ENCODE measurements at regions not wholly inside any gene's neighbourhood (a gene's known extent, or its start where the extent isn't known, plus 50 kb on each side); places are given as distances from the start of the nearest gene placed in this dataset.

- POLR2A ChIA-PET = no interaction called here
- Mint-ChIP-seq H3K36me3 (ENCODE audit: low read depth) (no peaks in the 10 kb centered on the region), H3K4me1 (peaks cover 24% of the 10 kb centered on the region), H3K9me3 (no peaks in the 10 kb centered on the region), H3K27ac (no peak overlapping the region), H3K4me3 (no peak overlapping the region), H3K27me3 (peaks cover 1% of the 10 kb centered on the region)
- CTCF ChIA-PET = no interaction called here
- no peak for DNase-seq
Observed at GRCh38 chr1:58887059-58887458, 103.2 kb upstream of the JUN start.

DNA sequence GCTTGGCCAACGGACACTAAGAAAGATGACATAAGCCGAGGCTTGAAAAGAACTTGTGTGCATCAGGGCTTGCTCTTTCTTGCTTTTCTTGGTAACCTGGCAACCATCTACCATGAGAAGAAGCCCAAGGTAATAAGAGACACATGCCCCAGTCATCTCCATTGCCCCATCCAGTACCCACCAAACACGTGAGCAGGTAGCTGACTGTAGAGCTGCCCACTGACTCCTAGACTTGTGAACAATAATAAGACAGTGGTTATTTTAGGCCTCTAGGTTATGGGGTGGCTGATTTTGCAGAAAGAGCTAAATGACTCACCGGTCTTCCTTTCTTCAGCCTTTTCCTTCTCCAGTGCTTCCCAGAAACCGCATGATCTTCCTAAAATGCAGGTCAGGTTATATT is 105.0 kb upstream of the JUN start:
- POLR2A ChIA-PET = no interaction called here
- Mint-ChIP-seq H3K9me3 (no peaks in the 10 kb centered on the region), H3K36me3 (ENCODE audit: low read depth) (no peaks in the 10 kb centered on the region), H3K4me3 (no peak overlapping the region), H3K27me3 (no peaks in the 10 kb centered on the region), H3K27ac (no peak overlapping the region), H3K4me1 (peaks cover 18% of the 10 kb centered on the region)
- DNase-seq = no peak
- CTCF ChIA-PET = interaction anchor here (1.9 kb wide), 1 partner anchor 10 kb away, joined by 4 read pairs; no protein-coding TSS in a partner anchor

- H3K27ac Mint-ChIP-seq = no peak overlapping the region
- DNase-seq = no peak
- H3K36me3 Mint-ChIP-seq (ENCODE audit: low read depth) = no peaks in the 10 kb centered on the region
- ChIA-PET POLR2A (no interaction called here), CTCF (interaction anchor here (0.6 to 1.9 kb wide), 4 partner anchors 11 to 90 kb away, joined by 3 to 4 read pairs (median 3); no protein-coding TSS in a partner anchor)
- H3K4me1 Mint-ChIP-seq = peaks cover 21% of the 10 kb centered on the region
- no peak overlapping the region for H3K4me3 Mint-ChIP-seq
- H3K27me3 Mint-ChIP-seq = no peaks in the 10 kb centered on the region
- H3K9me3 Mint-ChIP-seq = no peaks in the 10 kb centered on the region
Observed at GRCh38 chr1:58890113-58890512, 106.3 kb upstream of the JUN start.

DNA sequence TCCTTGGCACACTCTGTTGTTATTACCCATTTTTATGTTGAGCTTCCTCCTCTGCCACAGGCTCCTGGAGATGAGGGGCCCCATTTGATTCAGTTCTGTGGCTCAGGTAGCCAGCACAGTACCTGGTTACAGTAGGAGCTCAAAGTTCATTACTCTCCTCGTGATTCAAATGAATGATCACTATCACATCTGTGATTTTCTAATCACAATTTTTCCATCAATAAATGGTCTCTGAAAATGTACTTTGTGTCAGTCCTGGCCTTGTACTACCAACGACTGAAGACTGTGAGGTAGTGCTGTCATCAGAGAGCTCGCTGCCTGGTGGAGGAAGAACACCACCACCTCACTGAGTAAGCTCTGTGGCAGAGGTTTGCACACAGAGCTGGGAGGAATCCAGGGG is 106.8 kb upstream of the JUN start:
- H3K27me3 Mint-ChIP-seq = no peaks in the 10 kb centered on the region
- H3K27ac Mint-ChIP-seq = no peak overlapping the region
- H3K9me3 Mint-ChIP-seq = no peaks in the 10 kb centered on the region
- POLR2A ChIA-PET = no interaction called here
- CTCF ChIA-PET = interaction anchor here (0.6 to 1.9 kb wide), 4 partner anchors 10 to 89 kb away, joined by 3 to 4 read pairs (median 3); no protein-coding TSS in a partner anchor
- H3K36me3 Mint-ChIP-seq (ENCODE audit: low read depth) = no peaks in the 10 kb centered on the region
- no peak for DNase-seq
- no peak overlapping the region for H3K4me3 Mint-ChIP-seq
- H3K4me1 Mint-ChIP-seq = peaks cover 22% of the 10 kb centered on the region

DNA sequence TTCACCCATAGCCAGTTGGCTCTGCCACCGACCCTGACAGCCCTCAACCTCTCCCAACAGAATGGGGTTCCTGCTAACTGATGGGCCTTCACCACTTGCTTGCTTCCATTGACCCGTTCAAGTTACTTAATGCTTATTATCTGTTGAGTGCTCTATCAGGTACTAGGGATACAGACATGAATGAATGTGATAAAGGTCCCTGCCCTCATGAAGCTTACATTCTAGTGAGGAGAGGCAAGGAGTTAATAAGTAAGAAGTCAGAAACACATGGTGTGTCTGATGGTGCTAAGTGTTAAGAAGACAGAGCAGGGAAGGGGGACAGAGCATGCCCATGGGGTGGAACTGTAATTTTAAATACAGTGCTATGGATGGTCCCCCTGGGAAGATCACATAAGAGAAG is 107.5 kb upstream of the JUN start:
- peaks cover 20% of the 10 kb centered on the region for H3K4me1 Mint-ChIP-seq
- ChIA-PET CTCF (no interaction called here), POLR2A (no interaction called here)
- no peaks in the 10 kb centered on the region for H3K27me3 Mint-ChIP-seq
- no peak for DNase-seq
- no peaks in the 10 kb centered on the region for H3K9me3 Mint-ChIP-seq
- H3K27ac Mint-ChIP-seq = no peak overlapping the region
- H3K4me3 Mint-ChIP-seq = no peak overlapping the region
- H3K36me3 Mint-ChIP-seq (ENCODE audit: low read depth) = no peaks in the 10 kb centered on the region

DNA sequence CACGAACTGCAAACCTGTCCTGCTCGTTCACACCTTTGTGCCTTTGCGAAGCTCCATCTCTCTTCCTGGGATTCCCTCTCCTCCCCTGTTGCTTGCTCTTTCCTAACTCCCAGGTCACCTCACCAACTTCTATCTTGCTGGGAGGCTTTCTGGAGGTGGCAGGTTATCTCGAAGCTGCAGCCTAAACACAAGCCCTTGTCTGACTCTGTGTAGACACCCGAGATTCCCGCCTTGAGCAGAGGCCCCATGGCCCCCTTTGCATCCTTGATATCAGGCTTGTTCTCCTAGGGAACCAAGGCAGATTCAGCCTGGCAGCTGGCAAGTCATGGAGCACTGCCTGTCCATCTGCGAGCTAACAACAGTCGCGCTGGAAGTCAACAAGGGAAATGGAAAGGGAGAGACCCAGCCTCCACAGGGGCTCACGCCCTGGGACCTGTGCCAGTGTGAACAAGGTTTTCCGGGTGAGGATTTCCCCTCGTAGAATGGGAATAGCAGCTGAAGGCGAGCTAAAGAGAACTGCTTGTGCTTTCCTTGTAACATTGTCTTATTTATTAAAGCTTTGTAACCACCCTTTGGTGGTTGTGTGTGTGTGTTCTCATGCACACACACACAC is 109.5 kb upstream of the JUN start:
- H3K9me3 Mint-ChIP-seq = no peaks in the 10 kb centered on the region
- H3K4me1 Mint-ChIP-seq = peaks cover 19% of the 10 kb centered on the region
- no peaks in the 10 kb centered on the region for H3K36me3 Mint-ChIP-seq (ENCODE audit: low read depth)
- H3K27ac Mint-ChIP-seq = no peak overlapping the region
- no peak for DNase-seq
- no peak overlapping the region for H3K4me3 Mint-ChIP-seq
- ChIA-PET POLR2A (interaction anchor here (1.1 kb wide), 1 partner anchor 10 kb away, joined by 3 read pairs; no protein-coding TSS in a partner anchor), CTCF (no interaction called here)
- H3K27me3 Mint-ChIP-seq = no peaks in the 10 kb centered on the region

- no peak for DNase-seq
- no peaks in the 10 kb centered on the region for H3K9me3 Mint-ChIP-seq
- no peaks in the 10 kb centered on the region for H3K36me3 Mint-ChIP-seq (ENCODE audit: low read depth)
- no peak overlapping the region for H3K4me3 Mint-ChIP-seq
- no peak overlapping the region for H3K27ac Mint-ChIP-seq
- ChIA-PET CTCF (no interaction called here), POLR2A (no interaction called here)
- peaks cover 15% of the 10 kb centered on the region for H3K4me1 Mint-ChIP-seq
- H3K27me3 Mint-ChIP-seq = no peaks in the 10 kb centered on the region
Observed at GRCh38 chr1:58895082-58895481, 111.2 kb upstream of the JUN start.

GRCh38 chr1:58895559-58896145 is 111.8 kb upstream of the JUN start:
- no peaks in the 10 kb centered on the region for H3K27me3 Mint-ChIP-seq
- CTCF ChIA-PET = interaction anchor here (0.7 kb wide), 1 partner anchor 46 kb away, joined by 3 read pairs; no protein-coding TSS in a partner anchor
- no peak overlapping the region for H3K27ac Mint-ChIP-seq

GRCh38 chr1:58896246-58897183 is 112.7 kb upstream of the JUN start:
- peaks cover 15% of the 10 kb centered on the region for H3K4me1 Mint-ChIP-seq
- H3K9me3 Mint-ChIP-seq = no peaks in the 10 kb centered on the region
- H3K4me3 Mint-ChIP-seq = no peak overlapping the region
- no peaks in the 10 kb centered on the region for H3K36me3 Mint-ChIP-seq (ENCODE audit: low read depth)
- no peak for DNase-seq
- H3K27me3 Mint-ChIP-seq = no peaks in the 10 kb centered on the region
- CTCF ChIA-PET = interaction anchor here (0.7 kb wide), 1 partner anchor 46 kb away, joined by 3 read pairs; no protein-coding TSS in a partner anchor
- POLR2A ChIA-PET = interaction anchor here (1.3 kb wide), 1 partner anchor 13 kb away, joined by 6 read pairs; no protein-coding TSS in a partner anchor
- H3K27ac Mint-ChIP-seq = no peak overlapping the region

More at GRCh38 chr1:58895559-58896145, 111.8 kb upstream of the JUN start:
- POLR2A ChIA-PET = interaction anchor here (1.3 kb wide), 1 partner anchor 14 kb away, joined by 6 read pairs; no protein-coding TSS in a partner anchor
- no peak for DNase-seq
- Mint-ChIP-seq H3K9me3 (no peaks in the 10 kb centered on the region), H3K4me3 (no peak overlapping the region), H3K36me3 (ENCODE audit: low read depth) (no peaks in the 10 kb centered on the region), H3K4me1 (peaks cover 15% of the 10 kb centered on the region)

GRCh38 chr1:58898739-58899586 is 115.1 kb upstream of the JUN start:
- Mint-ChIP-seq H3K9me3 (no peaks in the 10 kb centered on the region), H3K27me3 (no peaks in the 10 kb centered on the region), H3K36me3 (ENCODE audit: low read depth) (no peaks in the 10 kb centered on the region), H3K27ac (no peak overlapping the region), H3K4me3 (no peak overlapping the region), H3K4me1 (peaks cover 22% of the 10 kb centered on the region)
- CTCF ChIA-PET = no interaction called here
- POLR2A ChIA-PET = no interaction called here
- DNase-seq = no peak

DNA sequence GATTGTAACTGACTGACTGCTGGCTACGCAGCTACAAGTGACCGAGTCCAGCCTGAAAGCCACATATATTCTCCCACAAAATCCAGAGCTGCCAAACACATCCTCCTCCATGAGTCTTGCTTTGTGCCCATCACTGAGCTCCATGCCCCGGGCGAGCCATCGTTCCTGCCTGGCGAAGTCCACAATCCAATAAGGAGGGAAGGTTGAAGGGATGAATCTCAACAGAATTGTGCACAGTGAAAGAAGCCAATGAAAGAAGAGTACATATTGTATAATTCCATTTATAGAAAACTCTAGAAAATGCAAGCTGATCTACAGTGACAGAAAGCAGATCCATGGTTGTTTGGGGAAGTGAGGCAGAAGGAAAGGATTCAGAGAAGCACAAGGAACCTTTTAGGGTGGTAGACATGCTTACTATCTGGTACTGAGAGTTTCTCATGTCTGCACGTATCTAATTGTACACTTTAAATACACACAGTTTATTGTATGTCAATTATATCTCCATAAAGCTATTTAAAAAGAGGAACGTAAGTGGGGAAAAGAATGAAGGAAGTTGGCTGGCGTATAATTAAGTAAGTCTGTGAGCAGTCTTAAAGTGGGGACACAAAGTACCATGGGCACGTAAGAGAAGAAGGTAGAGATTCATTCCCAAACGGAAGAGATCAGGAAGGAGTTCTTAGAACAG is 115.9 kb upstream of the JUN start:
- H3K9me3 Mint-ChIP-seq = no peaks in the 10 kb centered on the region
- ChIA-PET POLR2A (interaction anchor here (0.5 kb wide), 1 partner anchor 42 kb away, joined by 3 read pairs; no protein-coding TSS in a partner anchor), CTCF (no interaction called here)
- H3K4me1 Mint-ChIP-seq = peaks cover 28% of the 10 kb centered on the region
- no peak overlapping the region for H3K4me3 Mint-ChIP-seq
- no peak for DNase-seq
- H3K27me3 Mint-ChIP-seq = no peaks in the 10 kb centered on the region
- no peak overlapping the region for H3K27ac Mint-ChIP-seq
- no peaks in the 10 kb centered on the region for H3K36me3 Mint-ChIP-seq (ENCODE audit: low read depth)

- no peak overlapping the region for H3K27ac Mint-ChIP-seq
- ChIA-PET CTCF (interaction anchor here (1.0 kb wide), 1 partner anchor 10 kb away, joined by 3 read pairs; no protein-coding TSS in a partner anchor), POLR2A (interaction anchor here (0.9 to 1.4 kb wide), 3 partner anchors 11 to 84 kb away, joined by 3 read pairs; no protein-coding TSS in a partner anchor)
- no peak for DNase-seq
- peaks cover 26% of the 10 kb centered on the region for H3K4me1 Mint-ChIP-seq
- no peaks in the 10 kb centered on the region for H3K36me3 Mint-ChIP-seq (ENCODE audit: low read depth)
- no peaks in the 10 kb centered on the region for H3K27me3 Mint-ChIP-seq
- no peaks in the 10 kb centered on the region for H3K9me3 Mint-ChIP-seq
- H3K4me3 Mint-ChIP-seq = no peak overlapping the region
Observed at GRCh38 chr1:58900396-58900795, 116.5 kb upstream of the JUN start.

Data from activated CD4-positive, alpha-beta memory T cell treated with anti-CD3 and anti-CD28 coated beads, Interleukin-2, amount 10 ng/mL, durations not matched to agents 7 days and 5 days (primary cell).